GM23248 (cell line): ENCODE measurements at regions not wholly inside any gene's neighbourhood (a gene's known extent, or its start where the extent isn't known, plus 50 kb on each side); places are given as distances from the start of the nearest gene placed in this dataset.

Experiments used
- DNase-seq: peaks from one replicate; pipeline ENCODE4 v3.0.0-alpha.2; 2015
- H2AFZ ChIP-seq: fragments of 200-600 bp; sonication (generic); 2 replicates; pipeline ENCODE4 v1.6.1; 2016; ENCODE audit warnings: antibody characterized with exemption
- H3F3A ChIP-seq: fragments of 200-600 bp; sonication (generic); 2 replicates; pipeline ENCODE4 v1.6.1; 2016; ENCODE audit warnings: mild to moderate bottlenecking, antibody characterized with exemption, mixed run types; ENCODE audit not compliant: insufficient read depth
- H3K27ac ChIP-seq: fragments of 200-600 bp; sonication (generic); 2 replicates; pipeline ENCODE4 v1.5.1; 2016; ENCODE audit warnings: mild to moderate bottlenecking
- H3K27me3 ChIP-seq: fragments of 200-600 bp; sonication (generic); replicated peaks from 2 replicates; pipeline ENCODE4 v1.6.1; 2016; ENCODE audit warnings: mild to moderate bottlenecking; ENCODE audit not compliant: insufficient read depth
- H3K36me3 ChIP-seq: fragments of 200-600 bp; sonication (generic); 2 replicates; pipeline ENCODE4 v1.6.1; 2016; ENCODE audit warnings: low read depth, mild to moderate bottlenecking
- H3K4me1 ChIP-seq: fragments of 200-600 bp; sonication (generic); 2 replicates; pipeline ENCODE4 v1.6.1; 2016; ENCODE audit warnings: mild to moderate bottlenecking; ENCODE audit not compliant: insufficient read depth
- H3K4me2 ChIP-seq: fragments of 200-600 bp; sonication (generic); one replicate; pipeline ENCODE4 v1.6.1; 2016; ENCODE audit warnings: mild to moderate bottlenecking; ENCODE audit not compliant: unreplicated experiment
- H3K4me3 ChIP-seq: fragments of 200-600 bp; sonication (generic); 2 replicates; pipeline ENCODE4 v1.5.1; 2016; ENCODE audit warnings: mild to moderate bottlenecking
- H3K79me2 ChIP-seq: fragments of 200-600 bp; sonication (generic); 2 replicates; pipeline ENCODE4 v1.6.1; 2016; ENCODE audit warnings: mild to moderate bottlenecking; ENCODE audit not compliant: insufficient read depth
- H3K9ac ChIP-seq: fragments of 200-600 bp; sonication (generic); 2 replicates; pipeline ENCODE4 v1.6.1; 2016; ENCODE audit warnings: mild to moderate bottlenecking
- H3K9me2 ChIP-seq: fragments of 200-600 bp; sonication (generic); 2 replicates; pipeline ENCODE4 v1.6.1; 2016; ENCODE audit warnings: mixed run types, mild to moderate bottlenecking, moderate library complexity; ENCODE audit not compliant: insufficient read depth
- H3K9me3 ChIP-seq: fragments of 200-600 bp; sonication (generic); one replicate; pipeline ENCODE4 v1.6.1; 2017; ENCODE audit warnings: low read depth
- H4K20me1 ChIP-seq: fragments of 200-600 bp; sonication (generic); 2 replicates; pipeline ENCODE4 v1.6.0; 2016; ENCODE audit not compliant: insufficient read depth
- EZH2 ChIP-seq: fragments of 200-600 bp; sonication (generic); IDR thresholded peaks from 2 replicates; pipeline ENCODE4 v1.6.1; 2018; ENCODE audit warnings: antibody characterized with exemption, mild to moderate bottlenecking; ENCODE audit not compliant: insufficient read depth, poor library complexity, severe bottlenecking
- EZH2phosphoT487 ChIP-seq: fragments of 200-600 bp; sonication (generic); IDR thresholded peaks from 2 replicates; pipeline ENCODE4 v1.6.1; 2018; ENCODE audit warnings: antibody characterized with exemption, moderate library complexity, mild to moderate bottlenecking, low read depth; ENCODE audit not compliant: insufficient read depth
- WGBS, 2 experiments: methylation state at CpG; one replicate each; pipeline ENCODE4 v1.1.6; 2015 to 2017; ENCODE audit warnings: low lambda C conversion rate in 2 of 2, low coverage in 1 of 2; ENCODE audit errors: missing lambda C conversion rate in 2 of 2; 5-methylcytosine and 5-hydroxymethylcytosine counted together
- in situ Hi-C: fragments of 300-500 bp; cut with MboI; formaldehyde crosslinking; loops from 2 replicates; pipeline ENCODE4 v1.15.0; 2020

- TF ChIP-seq EZH2: no peak
- no peak for TF ChIP-seq EZH2phosphoT487
- WGBS, 2 experiments: 83 to 88% methylated on average over 4 of the region's 4 CpGs
- H3K4me1 ChIP-seq: no peaks in the 10 kb centered on the region
- H2AFZ ChIP-seq: 0 out of 2 replicates have a peak overlapping the region, but pooled peaks have one; percentile 3
- H4K20me1 ChIP-seq: no peaks in the 10 kb centered on the region
- H3K9me2 ChIP-seq: no peaks in the 10 kb centered on the region
- in situ Hi-C loops: loop anchor here (10.0 to 25.0 kb wide), 3 partner anchors 523 to 902 kb away; partner anchors contain the start of gene EPHB1
- H3K9ac ChIP-seq: no peak overlapping the region
- no peak for DNase-seq
- no peak overlapping the region for H3K4me2 ChIP-seq
- H3K36me3 ChIP-seq: no peaks in the 10 kb centered on the region
- H3K4me3 ChIP-seq: no peak overlapping the region
- no peaks in the 10 kb centered on the region for H3K9me3 ChIP-seq
- no peaks in the 10 kb centered on the region for H3F3A ChIP-seq
- H3K79me2 ChIP-seq: no peaks in the 10 kb centered on the region
- H3K27me3 ChIP-seq: no peaks in the 10 kb centered on the region; the same call in 1 of the 2 replicates
- no peak overlapping the region for H3K27ac ChIP-seq
Observed at GRCh38 chr3:135514060-135514448, 451.5 kb upstream of the PPP2R3A start.

DNA sequence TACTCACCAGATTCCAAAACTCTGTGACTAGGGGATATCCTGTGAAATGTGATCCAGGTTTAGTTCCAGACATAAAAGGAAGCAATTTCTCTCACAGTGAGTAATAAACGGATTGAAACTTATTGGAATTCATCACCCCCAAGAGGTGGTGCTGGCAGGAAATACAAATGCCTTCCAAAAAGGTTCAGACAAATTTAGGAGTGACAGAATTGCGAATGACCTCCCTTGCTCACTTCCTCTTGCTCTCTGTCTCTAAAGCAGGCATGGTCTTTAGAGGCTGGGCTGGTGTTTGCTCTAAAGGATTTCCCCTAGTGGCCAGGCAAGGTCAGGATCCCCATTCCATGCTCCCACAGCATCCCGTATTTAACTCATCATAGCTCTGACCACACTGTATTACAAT lies 449.4 kb upstream of the PPP2R3A start:
- Histone ChIP-seq H3F3A (no peaks in the 10 kb centered on the region), H3K9me2 (no peaks in the 10 kb centered on the region), H4K20me1 (no peaks in the 10 kb centered on the region), H3K4me1 (no peaks in the 10 kb centered on the region), H3K4me3 (no peak overlapping the region), H3K4me2 (no peak overlapping the region), H3K9ac (no peak overlapping the region), H3K27ac (no peak overlapping the region), H3K79me2 (no peaks in the 10 kb centered on the region), H3K36me3 (no peaks in the 10 kb centered on the region), H3K9me3 (no peaks in the 10 kb centered on the region), H3K27me3 (no peaks in the 10 kb centered on the region; the same call in 1 of the 2 replicates), H2AFZ (0 out of 2 replicates have a peak overlapping the region, but pooled peaks have one; percentile 31)
- 4 to 11% methylated on average over 3 of the region's 3 CpGs for WGBS, 2 experiments
- in situ Hi-C loops: loop anchor here (10.0 to 25.0 kb wide), 3 partner anchors 521 to 904 kb away; partner anchors contain the start of gene EPHB1
- TF ChIP-seq EZH2: no peak
- no peak for TF ChIP-seq EZH2phosphoT487
- peak; percentile 31 for DNase-seq

DNA sequence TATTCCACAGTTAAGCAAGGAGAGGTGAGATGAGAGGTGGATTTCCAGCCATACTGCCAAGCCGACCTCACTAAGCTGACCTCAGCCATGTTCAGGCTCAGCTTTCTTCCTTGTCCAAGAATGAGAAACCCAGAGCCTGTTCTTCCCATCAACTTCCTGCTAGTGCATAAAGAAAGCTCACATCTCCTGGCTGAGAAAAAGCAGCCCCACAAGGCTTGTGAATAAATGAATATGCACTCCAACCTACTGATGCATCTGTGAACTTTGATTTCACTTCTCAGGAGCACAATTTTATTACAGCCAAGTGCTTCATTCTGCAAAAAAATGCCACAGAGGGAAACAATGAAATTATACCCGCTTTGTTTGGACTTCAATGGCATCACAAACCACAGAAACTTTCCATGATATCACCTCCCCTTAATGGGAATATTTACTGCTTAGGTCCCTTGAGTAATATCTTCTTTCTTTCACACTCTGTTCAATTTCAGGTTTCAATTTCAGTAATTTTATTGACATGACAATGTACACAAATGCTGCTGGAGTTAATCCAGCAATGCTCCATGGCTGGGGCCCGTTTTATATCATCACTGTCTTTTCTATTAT lies 437.0 kb upstream of the PPP2R3A start:
- WGBS, 2 experiments: 0% methylated on average over 3 of the region's 3 CpGs
- Histone ChIP-seq H2AFZ (no peak overlapping the region), H3K4me3 (no peak overlapping the region), H3K27me3 (no peaks in the 10 kb centered on the region), H3K9ac (no peak overlapping the region), H4K20me1 (no peaks in the 10 kb centered on the region), H3F3A (no peaks in the 10 kb centered on the region), H3K4me2 (no peak overlapping the region), H3K9me3 (no peaks in the 10 kb centered on the region), H3K4me1 (no peaks in the 10 kb centered on the region), H3K36me3 (no peaks in the 10 kb centered on the region), H3K27ac (no peak overlapping the region), H3K9me2 (no peaks in the 10 kb centered on the region), H3K79me2 (no peaks in the 10 kb centered on the region)
- TF ChIP-seq EZH2: no peak
- no peak for TF ChIP-seq EZH2phosphoT487
- in situ Hi-C loops: no loop called here
- DNase-seq: no peak

- no peaks in the 10 kb centered on the region for H3K79me2 ChIP-seq
- H3K4me3 ChIP-seq: no peak overlapping the region
- DNase-seq: no peak
- H2AFZ ChIP-seq: no peak overlapping the region
- no peaks in the 10 kb centered on the region for H3K9me2 ChIP-seq
- H3K9me3 ChIP-seq: no peaks in the 10 kb centered on the region
- no peaks in the 10 kb centered on the region for H3K4me1 ChIP-seq
- no peak overlapping the region for H3K4me2 ChIP-seq
- TF ChIP-seq EZH2: no peak
- TF ChIP-seq EZH2phosphoT487: no peak
- H3K27ac ChIP-seq: no peak overlapping the region
- no peaks in the 10 kb centered on the region for H4K20me1 ChIP-seq
- WGBS, 2 experiments: 20 to 24% methylated on average over 3 of the region's 3 CpGs
- H3K9ac ChIP-seq: no peak overlapping the region
- no peaks in the 10 kb centered on the region for H3F3A ChIP-seq
- no peaks in the 10 kb centered on the region for H3K36me3 ChIP-seq
- in situ Hi-C loops: no loop called here
- no peaks in the 10 kb centered on the region for H3K27me3 ChIP-seq
Observed at GRCh38 chr3:135532021-135532420, 433.5 kb upstream of the PPP2R3A start.
